GM13977 (cell line): ENCODE measurements at regions not wholly inside any gene's neighbourhood (a gene's known extent, or its start where the extent isn't known, plus 50 kb on each side); places are given as distances from the start of the nearest gene placed in this dataset.
"Not testable (repeated sequence)": the region's sequence is repeated elsewhere in the genome, so short reads cannot be mapped to it uniquely, and the experiment has no call there.

Experiments
- DNase-seq: peaks from one replicate; pipeline ENCODE4 v3.0.0; 2012; ENCODE audit warnings: low spot score
- CTCF ChIP-seq: IDR thresholded peaks from 2 replicates; pipeline ENCODE4 v1.5.1; 2012; ENCODE audit warnings: mild to moderate bottlenecking, control low read depth; ENCODE audit not compliant: insufficient read depth; ENCODE audit errors: extremely low read depth, missing control alignments
- in situ Hi-C: fragments of 300-500 bp; cut with MboI; formaldehyde crosslinking; loops from one replicate; pipeline ENCODE4 v1.12.0; 2022; ENCODE audit warnings: low sequenced_read_pairs, low pct_unique_long_range_greater_than_20kb, mixed read lengths, inconsistent platforms; ENCODE audit not compliant: unreplicated experiment

DNA sequence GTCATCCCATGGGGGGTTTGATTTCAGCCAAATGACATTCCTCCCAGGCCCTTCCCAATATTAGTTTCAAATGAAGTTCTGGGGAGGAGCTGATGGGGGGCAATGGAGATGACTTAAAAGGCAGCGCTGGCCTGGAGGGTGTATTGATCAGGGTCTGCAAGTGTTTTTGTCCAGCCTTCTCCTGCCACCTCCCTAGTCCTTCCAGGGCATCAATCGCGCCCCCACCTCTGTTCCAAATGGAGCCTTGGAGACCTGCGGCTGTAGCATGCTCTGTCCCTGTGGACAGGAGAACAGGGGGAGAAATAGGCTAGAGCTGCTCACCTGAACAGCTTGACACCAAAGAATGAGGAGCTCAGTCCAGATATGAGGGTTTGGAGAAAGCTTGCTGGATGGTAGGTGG is 386.8 kb upstream of the PODXL start:
- in situ Hi-C loops = no loop called here
- DNase-seq = no peak
- no peak for TF ChIP-seq CTCF

- in situ Hi-C loops = no loop called here
- no peak for TF ChIP-seq CTCF
- DNase-seq = no peak
Measured at GRCh38 chr7:131942287-131943150, 386.1 kb upstream of the PODXL start.

GRCh38 chr7:131941291-131941690 is 384.9 kb upstream of the PODXL start:
- DNase-seq = no peak
- in situ Hi-C loops = no loop called here
- no peak for TF ChIP-seq CTCF

DNA sequence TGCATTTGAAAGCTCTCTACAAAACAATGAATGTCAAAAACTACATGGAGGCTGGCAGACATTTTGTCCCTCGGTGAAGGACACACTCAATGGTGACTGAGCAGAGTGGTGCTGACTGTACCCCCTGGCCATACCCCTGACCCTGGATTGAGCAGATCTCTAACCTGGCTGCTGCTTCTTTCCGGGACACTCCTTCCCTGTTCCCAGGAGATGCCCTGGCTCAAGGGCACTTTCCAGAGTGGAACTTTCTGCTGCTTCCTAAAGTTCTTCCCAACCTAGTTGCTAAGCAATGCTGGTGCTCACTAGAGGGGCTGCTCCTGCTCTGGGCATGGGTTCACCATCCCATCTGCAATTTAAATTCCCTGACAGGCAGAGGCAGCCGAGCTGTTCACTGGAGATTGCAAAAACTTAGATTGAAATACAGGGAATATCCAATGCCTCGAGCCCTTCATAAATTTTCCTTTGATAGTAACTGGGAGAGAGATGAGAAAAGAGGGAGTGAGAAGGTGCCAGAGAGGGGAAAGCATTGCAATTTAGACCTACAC is 384.3 kb upstream of the PODXL start:
- no peak for DNase-seq
- TF ChIP-seq CTCF = no peak
- in situ Hi-C loops = no loop called here

- DNase-seq, in situ Hi-C loops: not testable (repeated sequence)
Measured at GRCh38 chr7:131938788-131939187, 382.4 kb upstream of the PODXL start.

- no peak for DNase-seq
- in situ Hi-C loops = no loop called here
- TF ChIP-seq CTCF = no peak
Measured at GRCh38 chr7:131937868-131938267, 381.4 kb upstream of the PODXL start.

DNA sequence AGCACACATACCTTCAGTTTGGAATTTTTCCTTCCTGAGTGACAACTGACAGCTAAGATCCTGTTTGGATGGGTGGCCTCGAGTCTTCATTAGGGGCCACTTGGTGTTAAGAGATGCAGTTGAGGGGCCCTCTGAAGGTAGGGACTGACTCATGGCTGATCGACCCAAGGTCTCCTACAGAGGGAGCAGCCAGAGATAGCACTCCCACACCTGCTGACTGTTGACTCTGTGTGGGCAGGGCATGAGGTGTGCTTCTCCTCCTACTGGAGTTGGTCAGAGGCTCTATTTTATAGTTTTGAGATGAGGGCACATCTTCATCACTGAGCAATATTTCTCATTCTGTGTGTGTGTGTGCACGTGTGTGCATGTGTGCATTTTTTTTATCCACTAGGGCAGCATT is 378.8 kb upstream of the PODXL start:
- in situ Hi-C loops = no loop called here
- no peak for DNase-seq
- no peak for TF ChIP-seq CTCF
